HG03439 (cell line): ENCODE measurements at regions not wholly inside any gene's neighbourhood (a gene's known extent, or its start where the extent isn't known, plus 50 kb on each side); places are given as distances from the start of the nearest gene placed in this dataset.

Experiments
- ATAC-seq: cut with Tn5 transposase; IDR thresholded peaks from one replicate; pipeline ENCODE4 v1.9.1; 2021; ENCODE audit warnings: mild to moderate bottlenecking, moderate library complexity; ENCODE audit not compliant: unreplicated experiment

GRCh38 chr6:137816688-137817618, 50.1 kb upstream of the TNFAIP3 start:
- no peak for ATAC-seq
